Lung microvascular endothelial cell (primary cell): ENCODE measurements at regions not wholly inside any gene's neighbourhood (a gene's known extent, or its start where the extent isn't known, plus 50 kb on each side); places are given as distances from the start of the nearest gene placed in this dataset.
"Not testable (repeated sequence)": the region's sequence is repeated elsewhere in the genome, so short reads cannot be mapped to it uniquely, and the experiment has no call there.

Experiments used
- DNase-seq, 2 donors: peaks; one replicate each; pipeline versions ENCODE4 v3.0.0 to v3.0.0-alpha.2; 2010; ENCODE audit warnings: low read depth in 2 of 2

GRCh38 chr21:6363591-6363990 lies 4157.8 kb upstream of the TPTE start:
- DNase-seq: not testable (repeated sequence)

GRCh38 chr21:6368824-6369223 lies 4152.6 kb upstream of the TPTE start:
- DNase-seq: peak; percentile 17 to 66

- DNase-seq: peak in 1 of 2 donors; percentile 0
Measured at GRCh38 chr21:6373253-6373652, 4148.1 kb upstream of the TPTE start.

GRCh38 chr21:6374232-6374631 lies 4147.2 kb upstream of the TPTE start:
- peak; percentile 2 to 9 for DNase-seq

- peak in 1 of 2 donors; percentile 0 for DNase-seq
Measured at GRCh38 chr21:6374926-6375325, 4146.5 kb upstream of the TPTE start.

- not testable (repeated sequence) for DNase-seq
Measured at GRCh38 chr21:6375776-6376175, 4145.6 kb upstream of the TPTE start.

GRCh38 chr21:6376321-6377070 lies 4144.9 kb upstream of the TPTE start:
- DNase-seq: not testable (repeated sequence)
